Ovary (tissue), 3 donors: ENCODE measurements at regions not wholly inside any gene's neighbourhood (a gene's known extent, or its start where the extent isn't known, plus 50 kb on each side); places are given as distances from the start of the nearest gene placed in this dataset.

Source experiments
- EP300 ChIP-seq: sonication (generic); formaldehyde crosslinking; IDR thresholded peaks from one replicate; pipeline ENCODE4 v1.6.1; 2017; ENCODE audit warnings: antibody characterized with exemption
- POLR2A ChIP-seq: fragments of 450-650 bp; IDR thresholded peaks from one replicate; pipeline ENCODE4 v1.6.1; 2017; ENCODE audit warnings: antibody characterized with exemption, mild to moderate bottlenecking, moderate library complexity
- TF ChIP-seq, protein P1 (sequence below), 3 donors: fragments of 450-650 bp in 2 of 3; fragments of 200-600 bp in 1 of 3; IDR thresholded peaks; one replicate each; pipeline versions ENCODE4 v1.5.1 to v1.8.0; 2016 to 2022; ENCODE audit warnings: antibody characterized with exemption in 3 of 3, mild to moderate bottlenecking in 1 of 3
- donor health status: DM: no; HTN: no; CAD: no.

DNA sequence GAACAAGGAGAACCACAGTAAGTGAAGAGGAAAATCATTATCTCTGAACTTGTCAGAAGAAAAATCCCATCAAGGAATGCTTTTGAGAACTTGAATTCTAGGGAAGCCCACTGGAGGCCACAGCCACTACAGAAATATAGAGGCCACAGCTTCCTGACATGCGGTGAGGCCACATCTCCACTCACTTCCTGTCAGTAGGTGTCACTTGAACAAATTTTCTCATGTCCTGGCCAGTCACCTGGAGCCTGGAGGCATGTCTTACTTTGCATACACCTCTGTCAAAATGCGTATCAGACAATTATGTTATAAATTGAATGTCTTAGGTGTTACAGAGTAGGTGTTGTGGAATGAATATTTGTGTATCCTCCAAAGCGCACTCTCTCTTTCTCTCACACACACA lies 370.3 kb downstream of the DAD1 start:
- TF ChIP-seq, protein P1, sequence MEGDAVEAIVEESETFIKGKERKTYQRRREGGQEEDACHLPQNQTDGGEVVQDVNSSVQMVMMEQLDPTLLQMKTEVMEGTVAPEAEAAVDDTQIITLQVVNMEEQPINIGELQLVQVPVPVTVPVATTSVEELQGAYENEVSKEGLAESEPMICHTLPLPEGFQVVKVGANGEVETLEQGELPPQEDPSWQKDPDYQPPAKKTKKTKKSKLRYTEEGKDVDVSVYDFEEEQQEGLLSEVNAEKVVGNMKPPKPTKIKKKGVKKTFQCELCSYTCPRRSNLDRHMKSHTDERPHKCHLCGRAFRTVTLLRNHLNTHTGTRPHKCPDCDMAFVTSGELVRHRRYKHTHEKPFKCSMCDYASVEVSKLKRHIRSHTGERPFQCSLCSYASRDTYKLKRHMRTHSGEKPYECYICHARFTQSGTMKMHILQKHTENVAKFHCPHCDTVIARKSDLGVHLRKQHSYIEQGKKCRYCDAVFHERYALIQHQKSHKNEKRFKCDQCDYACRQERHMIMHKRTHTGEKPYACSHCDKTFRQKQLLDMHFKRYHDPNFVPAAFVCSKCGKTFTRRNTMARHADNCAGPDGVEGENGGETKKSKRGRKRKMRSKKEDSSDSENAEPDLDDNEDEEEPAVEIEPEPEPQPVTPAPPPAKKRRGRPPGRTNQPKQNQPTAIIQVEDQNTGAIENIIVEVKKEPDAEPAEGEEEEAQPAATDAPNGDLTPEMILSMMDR (IDR thresholded peaks at IDR 0.05), result no peak
- TF ChIP-seq POLR2A (no peak), EP300 (no peak)
